Stomach smooth muscle (tissue), 2 donors: ENCODE measurements at regions not wholly inside any gene's neighbourhood (a gene's known extent, or its start where the extent isn't known, plus 50 kb on each side); places are given as distances from the start of the nearest gene placed in this dataset.

Experiments used
- H3K27ac ChIP-seq: one replicate; pipeline ENCODE4 v1.7.0; 2013; ENCODE audit warnings: mild to moderate bottlenecking, low read length, inconsistent platforms
- H3K27me3 ChIP-seq, 2 donors: one replicate each; pipeline ENCODE4 v1.7.0; 2013; ENCODE audit warnings: low read length in 2 of 2; ENCODE audit not compliant: insufficient read depth in 2 of 2, control insufficient read depth in 1 of 2
- H3K36me3 ChIP-seq, 2 donors: one replicate each; pipeline ENCODE4 v1.7.0; 2013; ENCODE audit warnings: low read length in 2 of 2; ENCODE audit not compliant: control insufficient read depth in 2 of 2, insufficient read depth in 2 of 2
- H3K4me1 ChIP-seq: one replicate; pipeline ENCODE4 v1.7.0; 2013; ENCODE audit warnings: low read length; ENCODE audit not compliant: control insufficient read depth, insufficient read depth
- H3K4me3 ChIP-seq, 2 donors: one replicate each; pipeline ENCODE4 v1.7.0; 2013; ENCODE audit warnings: low read length in 2 of 2
- H3K9ac ChIP-seq, 2 donors: one replicate each; pipeline ENCODE4 v1.7.0; 2013; ENCODE audit warnings: low read length in 2 of 2, mild to moderate bottlenecking in 1 of 2
- H3K9me3 ChIP-seq, 2 donors: one replicate each; pipeline ENCODE4 v1.7.0; 2013; ENCODE audit warnings: low read length in 2 of 2; ENCODE audit not compliant: control insufficient read depth in 2 of 2
- donor health status: healthy.
- donor health status: Pancreatic carcinoma.

DNA sequence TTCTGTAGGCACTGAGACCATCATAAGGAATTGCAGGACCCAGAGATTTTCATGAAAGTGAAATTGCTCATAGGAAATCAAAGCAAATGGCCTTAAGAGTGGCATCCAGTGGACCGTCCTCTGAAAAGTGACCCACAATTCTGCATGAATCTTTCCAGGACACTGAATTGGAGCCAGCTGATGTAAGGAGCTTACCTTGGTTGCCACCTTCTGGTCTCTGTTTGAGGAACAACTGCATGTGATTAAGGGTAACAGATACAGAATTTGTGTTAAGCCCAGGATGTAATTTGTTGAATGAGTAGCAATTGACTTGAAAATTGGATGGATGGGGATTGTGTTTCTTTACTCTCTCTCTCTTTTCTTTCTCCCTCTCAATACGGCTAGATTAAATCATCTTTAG is 49.9 kb upstream of the GAS1 start:
- Histone ChIP-seq H3K27me3 (no peaks in the 10 kb centered on the region), H3K36me3 (no peaks in the 10 kb centered on the region), H3K4me1 (no peaks in the 10 kb centered on the region), H3K9me3 (no peaks in the 10 kb centered on the region), H3K9ac (no peak overlapping the region), H3K27ac (no peak overlapping the region), H3K4me3 (no peak overlapping the region)

- no peaks in the 10 kb centered on the region for H3K36me3 ChIP-seq
- no peak overlapping the region for H3K4me3 ChIP-seq
- H3K27ac ChIP-seq: no peak overlapping the region
- no peaks in the 10 kb centered on the region for H3K27me3 ChIP-seq
- H3K9me3 ChIP-seq: no peaks in the 10 kb centered on the region
- H3K9ac ChIP-seq: no peak overlapping the region
- no peaks in the 10 kb centered on the region for H3K4me1 ChIP-seq
Measured at GRCh38 chr9:86997951-86998350, 50.6 kb upstream of the GAS1 start.

DNA sequence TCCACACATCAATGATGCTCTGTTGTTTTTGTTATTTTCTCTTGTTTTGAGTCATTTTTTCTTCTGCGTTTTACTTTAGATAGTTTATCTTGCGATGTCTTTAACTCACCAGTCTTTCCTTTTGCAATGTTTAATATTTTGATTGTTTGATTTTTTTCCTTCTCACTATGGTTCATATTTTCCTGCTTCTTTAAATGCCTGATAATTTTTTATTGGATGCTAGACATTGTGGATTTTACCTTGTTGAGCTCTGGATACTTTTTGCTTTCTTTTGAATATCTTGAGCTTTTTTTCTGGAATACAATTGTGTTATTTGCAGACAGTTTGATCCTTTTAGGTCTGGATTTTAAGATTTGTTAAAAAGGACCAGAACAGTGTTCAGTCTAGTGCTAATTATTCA is 55.2 kb upstream of the GAS1 start:
- no peaks in the 10 kb centered on the region for H3K27me3 ChIP-seq

DNA sequence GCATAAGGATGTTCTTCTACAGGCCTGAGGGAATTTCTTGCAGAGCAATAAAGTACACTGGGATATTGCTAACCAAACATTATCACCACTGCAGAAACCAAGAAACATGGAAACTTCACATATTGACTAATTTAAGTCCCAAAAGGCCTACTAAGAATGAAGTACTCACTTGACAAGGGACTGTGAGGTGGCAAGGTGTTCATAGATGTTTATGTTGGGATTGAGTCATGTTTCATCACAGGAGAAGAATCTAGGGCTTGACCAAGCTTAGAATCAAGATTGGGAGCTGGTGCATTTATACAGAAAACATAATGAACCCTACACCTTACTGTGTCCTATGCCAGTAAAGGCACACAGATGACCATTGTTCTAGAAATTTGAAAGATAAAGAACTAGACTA is 56.7 kb upstream of the GAS1 start:
- Histone ChIP-seq H3K36me3 (no peaks in the 10 kb centered on the region), H3K4me1 (peaks cover 8% of the 10 kb centered on the region), H3K4me3 (no peak overlapping the region), H3K27me3 (no peaks in the 10 kb centered on the region), H3K9me3 (no peaks in the 10 kb centered on the region), H3K27ac (no peak overlapping the region), H3K9ac (no peak overlapping the region)

More for the DNA sequence above, 55.2 kb upstream of the GAS1 start:
- Histone ChIP-seq H3K27ac (no peak overlapping the region), H3K36me3 (no peaks in the 10 kb centered on the region), H3K4me3 (no peak overlapping the region), H3K9ac (no peak overlapping the region), H3K4me1 (peaks cover 3% of the 10 kb centered on the region), H3K9me3 (no peaks in the 10 kb centered on the region)

GRCh38 chr9:87006956-87007355 is 59.6 kb upstream of the GAS1 start:
- Histone ChIP-seq H3K4me1 (peaks cover 8% of the 10 kb centered on the region), H3K27me3 (no peaks in the 10 kb centered on the region), H3K36me3 (no peaks in the 10 kb centered on the region), H3K9ac (no peak overlapping the region), H3K9me3 (no peaks in the 10 kb centered on the region), H3K27ac (no peak overlapping the region), H3K4me3 (no peak overlapping the region)

DNA sequence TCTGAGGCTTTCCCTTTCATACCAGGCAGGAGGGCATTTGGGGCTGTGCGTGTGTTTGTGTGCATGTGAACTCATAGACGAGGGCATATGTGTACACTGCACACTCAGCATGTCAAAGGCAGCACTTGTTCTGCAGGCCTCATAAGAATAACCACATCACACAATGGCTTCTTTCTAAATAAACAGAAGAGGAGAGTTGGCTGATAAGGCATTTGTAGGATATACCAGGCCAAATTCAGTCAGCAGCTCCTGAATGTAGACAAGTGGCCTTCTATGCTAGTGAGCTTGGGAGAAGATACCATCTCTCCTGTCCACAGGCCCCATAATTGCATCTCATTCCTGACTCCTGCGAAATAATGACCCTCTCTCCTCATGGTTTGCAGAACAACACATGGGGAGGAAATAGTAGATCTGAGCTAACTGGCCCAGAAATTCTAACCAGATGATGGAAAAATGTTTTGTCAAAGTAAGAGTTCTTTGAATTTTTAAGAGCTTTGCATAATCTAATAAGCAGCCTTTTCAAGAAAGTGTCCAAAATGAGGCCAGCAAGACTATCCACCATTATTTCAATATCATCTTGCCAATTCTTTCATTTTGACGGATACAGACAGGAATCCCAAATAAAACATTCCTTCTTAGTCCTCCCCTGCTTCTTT is 60.5 kb upstream of the GAS1 start:
- H3K36me3 ChIP-seq: no peaks in the 10 kb centered on the region
- H3K4me3 ChIP-seq: no peak overlapping the region
- no peak overlapping the region for H3K27ac ChIP-seq
- H3K9me3 ChIP-seq: no peaks in the 10 kb centered on the region
- H3K9ac ChIP-seq: no peak overlapping the region
- peaks cover 8% of the 10 kb centered on the region for H3K4me1 ChIP-seq
- H3K27me3 ChIP-seq: no peaks in the 10 kb centered on the region

DNA sequence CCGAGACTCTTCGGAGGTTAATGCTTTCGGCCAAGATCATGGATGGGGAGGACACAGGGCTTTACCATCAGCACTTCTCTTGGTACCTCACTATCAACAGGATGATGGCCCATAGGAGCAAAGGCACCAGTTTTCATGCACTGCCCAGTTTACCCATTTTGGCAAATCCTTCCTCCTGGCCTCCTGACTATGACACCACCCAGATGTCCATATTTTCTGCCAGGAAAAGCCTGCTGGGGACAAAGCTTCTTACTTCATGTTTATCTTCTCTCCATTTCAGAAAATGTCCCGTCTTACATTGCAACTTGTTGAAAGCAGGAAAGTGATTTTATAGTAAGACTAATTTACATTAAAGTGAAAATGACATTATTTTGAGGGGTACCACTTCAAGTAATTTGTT is 61.4 kb upstream of the GAS1 start:
- Histone ChIP-seq H3K27me3 (no peaks in the 10 kb centered on the region), H3K4me1 (peaks cover 8% of the 10 kb centered on the region), H3K4me3 (no peak overlapping the region), H3K36me3 (no peaks in the 10 kb centered on the region), H3K9me3 (no peaks in the 10 kb centered on the region), H3K27ac (no peak overlapping the region), H3K9ac (no peak overlapping the region)

GRCh38 chr9:87010626-87011025 is 63.3 kb upstream of the GAS1 start:
- peaks cover 8% of the 10 kb centered on the region for H3K4me1 ChIP-seq
- H3K9me3 ChIP-seq: no peaks in the 10 kb centered on the region
- no peak overlapping the region for H3K27ac ChIP-seq
- H3K36me3 ChIP-seq: no peaks in the 10 kb centered on the region
- H3K4me3 ChIP-seq: no peak overlapping the region
- no peaks in the 10 kb centered on the region for H3K27me3 ChIP-seq
- H3K9ac ChIP-seq: no peak overlapping the region

GRCh38 chr9:87011551-87011950 is 64.2 kb upstream of the GAS1 start:
- peaks cover 8% of the 10 kb centered on the region for H3K4me1 ChIP-seq
- H3K9ac ChIP-seq: no peak overlapping the region
- no peak overlapping the region for H3K27ac ChIP-seq
- H3K4me3 ChIP-seq: no peak overlapping the region
- no peaks in the 10 kb centered on the region for H3K9me3 ChIP-seq
- H3K27me3 ChIP-seq: no peaks in the 10 kb centered on the region
- no peaks in the 10 kb centered on the region for H3K36me3 ChIP-seq

- no peak overlapping the region for H3K4me3 ChIP-seq
- H3K9ac ChIP-seq: no peak overlapping the region
- H3K27me3 ChIP-seq: no peaks in the 10 kb centered on the region
- no peaks in the 10 kb centered on the region for H3K36me3 ChIP-seq
- no peaks in the 10 kb centered on the region for H3K4me1 ChIP-seq
- no peak overlapping the region for H3K27ac ChIP-seq
- no peaks in the 10 kb centered on the region for H3K9me3 ChIP-seq
Measured at GRCh38 chr9:87013490-87013889, 66.2 kb upstream of the GAS1 start.

DNA sequence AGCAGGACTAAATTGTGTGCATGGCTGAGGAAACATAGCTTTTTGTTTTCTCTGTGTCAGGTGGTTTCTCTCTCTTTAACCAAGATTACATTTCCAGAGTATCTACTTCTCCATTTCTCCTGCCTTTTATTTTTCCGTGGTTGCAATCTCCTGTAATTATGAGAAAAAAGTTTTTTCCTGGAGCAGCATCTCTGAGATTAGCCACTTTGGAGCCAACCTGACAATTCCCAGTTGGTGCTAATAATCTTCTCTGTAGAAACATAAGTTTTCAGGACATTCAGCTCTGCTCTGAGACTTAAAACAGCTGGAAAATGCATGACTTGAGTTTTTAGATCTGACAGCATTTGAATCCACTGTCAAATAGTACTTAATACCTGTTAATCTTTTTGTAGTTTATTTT is 67.1 kb upstream of the GAS1 start:
- no peak overlapping the region for H3K9ac ChIP-seq
- no peaks in the 10 kb centered on the region for H3K27me3 ChIP-seq
- H3K9me3 ChIP-seq: no peaks in the 10 kb centered on the region
- H3K4me1 ChIP-seq: no peaks in the 10 kb centered on the region
- no peaks in the 10 kb centered on the region for H3K36me3 ChIP-seq
- H3K4me3 ChIP-seq: no peak overlapping the region
- no peak overlapping the region for H3K27ac ChIP-seq
